Amygdala (tissue), 56 donors: ENCODE measurements at regions not wholly inside any gene's neighbourhood (a gene's known extent, or its start where the extent isn't known, plus 50 kb on each side); places are given as distances from the start of the nearest gene placed in this dataset.
"Not testable (repeated sequence)": the region's sequence is repeated elsewhere in the genome, so short reads cannot be mapped to it uniquely, and the experiment has no call there.

Source experiments
- DNase-seq, 56 donors: peaks; one replicate each; lab custom pipeline; 2025; lab: John Stamatoyannopoulos, UW

- DNase-seq: not testable (repeated sequence)
Observed at GRCh38 chr2:87311896-87312441, 290.3 kb upstream of the PLGLB1 start.

GRCh38 chr2:87314622-87315021, 293.0 kb upstream of the PLGLB1 start:
- DNase-seq: not testable (repeated sequence)

GRCh38 chr2:87315183-87315902, 293.7 kb upstream of the PLGLB1 start:
- DNase-seq: not testable (repeated sequence)

GRCh38 chr2:87317193-87317592, 295.5 kb upstream of the PLGLB1 start:
- not testable (repeated sequence) for DNase-seq

GRCh38 chr2:87318814-87319491, 297.3 kb upstream of the PLGLB1 start:
- DNase-seq: not testable (repeated sequence)

GRCh38 chr2:87319705-87320104, 298.1 kb upstream of the PLGLB1 start:
- DNase-seq: not testable (repeated sequence)

- not testable (repeated sequence) for DNase-seq
Observed at GRCh38 chr2:87321201-87321600, 299.6 kb upstream of the PLGLB1 start.

GRCh38 chr2:87324335-87325041, 302.8 kb upstream of the PLGLB1 start:
- not testable (repeated sequence) for DNase-seq

GRCh38 chr2:87325042-87325910, 303.6 kb upstream of the PLGLB1 start:
- not testable (repeated sequence) for DNase-seq

- not testable (repeated sequence) for DNase-seq
Observed at GRCh38 chr2:87325911-87326294, 304.3 kb upstream of the PLGLB1 start.

- not testable (repeated sequence) for DNase-seq
Observed at GRCh38 chr2:87326754-87327153, 305.1 kb upstream of the PLGLB1 start.

- not testable (repeated sequence) for DNase-seq
Observed at GRCh38 chr2:87327648-87328371, 306.2 kb upstream of the PLGLB1 start.

GRCh38 chr2:87329529-87329928, 307.9 kb upstream of the PLGLB1 start:
- not testable (repeated sequence) for DNase-seq

GRCh38 chr2:87330486-87330885, 308.8 kb upstream of the PLGLB1 start:
- not testable (repeated sequence) for DNase-seq

GRCh38 chr2:87331940-87332583, 310.4 kb upstream of the PLGLB1 start:
- DNase-seq: not testable (repeated sequence)

GRCh38 chr2:87334888-87335287, 313.2 kb upstream of the PLGLB1 start:
- DNase-seq: not testable (repeated sequence)

GRCh38 chr2:87338998-87339397, 317.4 kb upstream of the PLGLB1 start:
- not testable (repeated sequence) for DNase-seq

- not testable (repeated sequence) for DNase-seq
Observed at GRCh38 chr2:87341601-87342014, 320.0 kb upstream of the PLGLB1 start.

- not testable (repeated sequence) for DNase-seq
Observed at GRCh38 chr2:87342175-87342574, 320.5 kb upstream of the PLGLB1 start.
